HCT116 (cell line): ENCODE measurements at regions not wholly inside any gene's neighbourhood (a gene's known extent, or its start where the extent isn't known, plus 50 kb on each side); places are given as distances from the start of the nearest gene placed in this dataset.

Experiments
- ATAC-seq: fragments of 200-7000 bp; cut with Tn5 transposase; 2 replicates; pipeline ENCODE4 v1.9.1; 2020; ENCODE audit warnings: mild to moderate bottlenecking, moderate library complexity
- BruUV-seq: library from RNA; stranded (reverse); fragments of 400-500 nt; replicated peaks from 2 replicates; lab custom pipeline; 2021; lab: Mats Ljungman, UMichigan
- CTCF ChIA-PET: fragments of 300-600 bp; sonication (Branson Sonifier 250); formaldehyde crosslinking; loops from one replicate; lab custom pipeline; 2021; ENCODE audit warnings: antibody characterized with exemption; lab: Charles Lee
- POLR2A ChIA-PET: fragments of 300-600, 350-600 bp; sonication (Branson Sonifier 250); formaldehyde crosslinking; loops from one replicate; lab custom pipeline; 2021; ENCODE audit warnings: antibody characterized with exemption; lab: Charles Lee
- RAD21 ChIA-PET, 2 experiments: fragments of 300-600 bp; sonication (Branson Sonifier 250); formaldehyde crosslinking; loops; one replicate each; lab custom pipeline; 2023; ENCODE audit warnings: low total read pairs in 2 of 2; ENCODE audit not compliant: uncharacterized antibody in 2 of 2, unreplicated experiment in 2 of 2, low non-redundant PET in 1 of 2; lab: Charles Lee
- DNase-seq: peaks from one replicate; pipeline ENCODE4 v3.0.0-alpha.2; 2010; ENCODE audit warnings: low read depth, low spot score
- H2AFZ ChIP-seq: fragments of 200-600 bp; shearing (Covaris generic), sonication (generic); 2 replicates; pipeline ENCODE4 v1.6.1; 2017; ENCODE audit warnings: low read depth, mixed run types, mixed read lengths, antibody characterized with exemption, low read length; ENCODE audit not compliant: poor library complexity, severe bottlenecking
- H3K27ac ChIP-seq: 2 replicates; pipeline ENCODE4 v1.5.1; 2012; ENCODE audit warnings: low read depth, low read length
- H3K27me3 ChIP-seq: fragments of 200-600 bp; sonication (generic); 2 replicates; pipeline ENCODE4 v1.6.1; 2016; ENCODE audit warnings: mixed run types, low read length, mixed read lengths; ENCODE audit not compliant: insufficient read depth
- H3K36me3 ChIP-seq, 2 experiments: fragments of 200-500 bp in 1 of 2; fragments of 200-600 bp in 1 of 2; sonication (Bioruptor generic) in 1 of 2; sonication (generic) in 1 of 2; 2 replicates each; pipeline versions ENCODE4 v1.5.1 to v1.6.1; 2014 to 2016; ENCODE audit warnings: low read length in 2 of 2, inconsistent platforms in 1 of 2, mixed read lengths in 1 of 2, mixed run types in 1 of 2; ENCODE audit not compliant: insufficient read depth in 2 of 2, control insufficient read depth in 1 of 2
- H3K4me1 ChIP-seq, 2 experiments: fragments of 200-600 bp in 1 of 2; sonication (generic) in 1 of 2; 2 replicates each; pipeline versions ENCODE4 v1.5.1 to v1.6.1; 2012 to 2017; ENCODE audit warnings: low read length in 2 of 2, inconsistent platforms in 1 of 2, mild to moderate bottlenecking in 1 of 2, mixed read lengths in 1 of 2, mixed run types in 1 of 2, moderate library complexity in 1 of 2; ENCODE audit not compliant: insufficient read depth in 2 of 2, control insufficient read depth in 1 of 2
- H3K4me2 ChIP-seq: fragments of 200-600 bp; sonication (generic); 2 replicates; pipeline ENCODE4 v1.6.1; 2017; ENCODE audit warnings: mixed run types, low read length, mixed read lengths
- H3K4me3 ChIP-seq, 2 experiments: fragments of 200-600 bp in 1 of 2; sonication (generic) in 1 of 2; replicated peaks in 1 of 2; 2 replicates each; pipeline ENCODE4 v1.5.1; 2011 to 2016; ENCODE audit warnings: low read length in 2 of 2, control low read depth in 1 of 2, low read depth in 1 of 2, mild to moderate bottlenecking in 1 of 2, mixed read lengths in 1 of 2, mixed run types in 1 of 2
- H3K79me2 ChIP-seq: fragments of 200-600 bp; sonication (generic); 2 replicates; pipeline ENCODE4 v1.6.1; 2017; ENCODE audit warnings: mild to moderate bottlenecking, mixed run types, low read length, moderate library complexity, mixed read lengths; ENCODE audit not compliant: insufficient read depth
- H3K9ac ChIP-seq: fragments of 200-600 bp; sonication (generic); 2 replicates; pipeline ENCODE4 v1.6.1; 2016; ENCODE audit warnings: low read length, mixed read lengths
- H3K9me2 ChIP-seq: fragments of 200-600 bp; sonication (generic), shearing (Covaris generic); 2 replicates; pipeline ENCODE4 v1.6.1; 2017; ENCODE audit warnings: mixed run types, mild to moderate bottlenecking, moderate library complexity; ENCODE audit not compliant: insufficient read depth
- H3K9me3 ChIP-seq, 2 experiments: fragments of 200-500 bp in 1 of 2; fragments of 200-600 bp in 1 of 2; sonication (Bioruptor generic) in 1 of 2; sonication (generic) in 1 of 2; 2 replicates each; pipeline ENCODE4 v1.6.1; 2014 to 2017; ENCODE audit warnings: low read length in 2 of 2, mixed read lengths in 2 of 2, inconsistent platforms in 1 of 2, low read depth in 1 of 2, mild to moderate bottlenecking in 1 of 2, mixed run types in 1 of 2, moderate library complexity in 1 of 2; ENCODE audit not compliant: control insufficient read depth in 1 of 2, insufficient read depth in 1 of 2
- H4K20me1 ChIP-seq: fragments of 200-600 bp; sonication (generic), shearing (Covaris generic); 2 replicates; pipeline ENCODE4 v1.6.1; 2017; ENCODE audit warnings: mixed run types, mild to moderate bottlenecking, moderate library complexity; ENCODE audit not compliant: insufficient read depth
- ATF3 ChIP-seq: IDR thresholded peaks from 2 replicates; pipeline ENCODE4 v1.6.1; 2012
- CEBPB ChIP-seq: IDR thresholded peaks from 2 replicates; pipeline ENCODE4 v1.6.1; 2012; ENCODE audit warnings: low read depth
- ELF1 ChIP-seq: IDR thresholded peaks from 2 replicates; pipeline ENCODE4 v1.6.1; 2012; ENCODE audit warnings: low read depth, borderline replicate concordance
- EZH2phosphoT487 ChIP-seq: fragments of 200-600 bp; IDR thresholded peaks from 2 replicates; pipeline ENCODE4 v1.6.1; 2018; ENCODE audit warnings: antibody characterized with exemption, borderline replicate concordance
- FOSL1 ChIP-seq: IDR thresholded peaks from 2 replicates; pipeline ENCODE4 v1.6.1; 2012; ENCODE audit warnings: low read depth
- JUND ChIP-seq: IDR thresholded peaks from 2 replicates; pipeline ENCODE4 v1.6.1; 2012
- MAX ChIP-seq: IDR thresholded peaks from 2 replicates; pipeline ENCODE4 v1.6.1; 2012
- REST ChIP-seq: IDR thresholded peaks from 2 replicates; pipeline ENCODE4 v1.6.1; 2012; ENCODE audit warnings: low read depth
- SIN3A ChIP-seq: IDR thresholded peaks from 2 replicates; pipeline ENCODE4 v1.6.1; 2012; ENCODE audit warnings: low read depth
- SP1 ChIP-seq: IDR thresholded peaks from 2 replicates; pipeline ENCODE4 v1.6.1; 2012; ENCODE audit warnings: low read depth
- SRF ChIP-seq: IDR thresholded peaks from 2 replicates; pipeline ENCODE4 v1.6.1; 2012; ENCODE audit warnings: low read depth
- TCF7L2 ChIP-seq: IDR thresholded peaks from 2 replicates; pipeline ENCODE4 v1.7.0; 2011; ENCODE audit warnings: borderline replicate concordance, inconsistent platforms; ENCODE audit not compliant: insufficient read depth, insufficient read length; ENCODE audit errors: extremely low read depth
- YY1 ChIP-seq: IDR thresholded peaks from 2 replicates; pipeline ENCODE4 v1.6.1; 2011; ENCODE audit warnings: low read length, low read depth, moderate library complexity, mild to moderate bottlenecking; ENCODE audit not compliant: insufficient replicate concordance; ENCODE audit errors: extremely low read depth
- ZFX ChIP-seq: fragments of 450-650 bp; IDR thresholded peaks from 2 replicates; pipeline ENCODE4 v1.6.1; 2017
- ZNF274 ChIP-seq: fragments of 200-500 bp; sonication (Bioruptor generic); IDR thresholded peaks from 2 replicates; pipeline ENCODE4 v1.6.1; 2014; ENCODE audit warnings: mild to moderate bottlenecking, low read depth, low read length, inconsistent platforms
- intact Hi-C: fragments of 100-400 bp; cut with micrococcal nuclease; formaldehyde crosslinking; loops from 2 replicates; pipeline ENCODE4 v1.10.0; 2022

- no peaks in the 10 kb centered on the region for H3K79me2 ChIP-seq
- no TSS peak for BruUV-seq
Observed at GRCh38 chr15:25051399-25052154, 96.8 kb downstream of the SNRPN start.

DNA sequence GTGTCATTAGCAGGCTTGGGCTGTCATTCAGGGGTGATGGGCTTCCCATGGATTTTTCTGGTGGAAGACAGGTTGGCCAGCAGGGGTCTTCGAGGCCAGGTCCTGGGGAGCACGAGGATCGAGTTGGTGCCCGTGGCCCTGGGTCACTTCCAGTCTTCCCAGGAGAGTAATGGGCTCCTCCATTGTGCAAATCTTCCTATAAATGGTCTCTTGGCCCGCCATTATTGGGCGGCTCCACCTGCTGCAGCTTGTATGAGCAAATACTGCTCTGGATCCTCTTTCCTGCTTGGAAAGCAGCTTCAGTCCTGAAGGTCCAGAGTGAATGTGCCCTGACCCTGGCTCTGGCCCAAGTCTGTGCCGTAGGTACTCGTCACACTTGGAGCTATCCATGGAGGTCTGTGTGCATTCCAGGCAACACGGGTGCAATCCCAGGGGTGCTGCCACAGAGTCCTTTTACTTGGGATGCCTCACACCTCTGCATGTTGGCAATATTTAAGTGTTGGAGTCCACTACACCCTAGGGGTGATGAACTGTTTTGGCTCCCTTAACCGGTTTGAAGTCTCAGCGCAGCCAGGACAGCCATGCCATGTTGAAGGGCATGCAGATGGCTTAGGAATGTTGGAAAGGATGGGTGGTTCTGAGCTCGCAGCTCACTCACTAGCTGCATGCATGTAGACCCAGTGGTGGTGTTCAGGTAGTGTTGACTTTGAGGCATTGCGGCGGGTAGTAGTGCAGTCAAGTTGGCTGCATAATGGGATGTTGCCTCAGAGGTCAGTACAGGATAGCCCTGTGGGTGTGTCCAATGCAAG, 97.6 kb downstream of the SNRPN start:
- Histone ChIP-seq H3K4me2 (no peak overlapping the region), H2AFZ (no peak overlapping the region), H3K9ac (no peak overlapping the region), H3K27me3 (no peaks in the 10 kb centered on the region), H3K79me2 (no peaks in the 10 kb centered on the region), H3K36me3 (no peaks in the 10 kb centered on the region), H4K20me1 (no peaks in the 10 kb centered on the region), H3K4me3 (no peak overlapping the region), H3K9me3 (peaks cover 0 to 60% of the 10 kb centered on the region in 2 experiments; a peak in 2 of 4 replicates), H3K9me2 (no peaks in the 10 kb centered on the region), H3K4me1 (no peaks in the 10 kb centered on the region), H3K27ac (no peak overlapping the region)
- intact Hi-C loops, result no loop called here
- ATAC-seq, result no peak
- ChIA-PET POLR2A (no interaction called here), CTCF (no interaction called here), RAD21 (no interaction called here)
- no peak for DNase-seq
- no TSS peak for BruUV-seq
- TF ChIP-seq FOSL1, result no peak
- TF ChIP-seq REST, result no peak
- TF ChIP-seq TCF7L2, result no peak
- TF ChIP-seq SRF, result no peak
- TF ChIP-seq SIN3A, result no peak
- TF ChIP-seq ATF3, result no peak
- no peak for TF ChIP-seq ZNF274
- no peak for TF ChIP-seq SP1
- TF ChIP-seq JUND, result no peak
- TF ChIP-seq YY1, result no peak
- no peak for TF ChIP-seq CEBPB
- TF ChIP-seq MAX, result no peak
- TF ChIP-seq ZFX, result no peak

More at GRCh38 chr15:25051399-25052154, 96.8 kb downstream of the SNRPN start:
- intact Hi-C loops, result no loop called here
- no peak overlapping the region for H2AFZ ChIP-seq
- no peak overlapping the region for H3K4me3 ChIP-seq
- H4K20me1 ChIP-seq, result no peaks in the 10 kb centered on the region
- H3K27me3 ChIP-seq, result no peaks in the 10 kb centered on the region
- H3K36me3 ChIP-seq, result no peaks in the 10 kb centered on the region
- RAD21 ChIA-PET, result no interaction called here
- POLR2A ChIA-PET, result no interaction called here
- H3K9ac ChIP-seq, result no peak overlapping the region
- H3K4me1 ChIP-seq, result no peaks in the 10 kb centered on the region
- DNase-seq, result no peak
- H3K27ac ChIP-seq, result no peak overlapping the region
- no peak for TF ChIP-seq TCF7L2
- TF ChIP-seq EZH2phosphoT487, result no peak
- TF ChIP-seq JUND, result no peak
- no peak; the same call in 1 of the 2 replicates for TF ChIP-seq ZNF274
- TF ChIP-seq ELF1, result no peak
- TF ChIP-seq, all 23 proteins: peak for 0
- Histone ChIP-seq H3K4me2 (no peak overlapping the region), H3K9me2 (no peaks in the 10 kb centered on the region), H3K9me3 (peaks cover 0 to 59% of the 10 kb centered on the region in 2 experiments; a peak in 2 of 4 replicates)
- CTCF ChIA-PET, result no interaction called here
- no peak for ATAC-seq
